Gastroesophageal sphincter (tissue), 4 donors: ENCODE measurements at regions not wholly inside any gene's neighbourhood (a gene's known extent, or its start where the extent isn't known, plus 50 kb on each side); places are given as distances from the start of the nearest gene placed in this dataset.
A peak's percentile ranks its signal among the peaks of the same experiment; 100 is the strongest.

Source experiments
- ATAC-seq: fragments of 150-250 bp; one replicate; pipeline ENCODE4 v1.9.1; 2016; ENCODE audit warnings: mild to moderate bottlenecking, moderate library complexity
- H3K27ac ChIP-seq, 4 donors: fragments of 200-600 bp; sonication (generic) in 3 of 4; 1 replicate in 3 of 4; 2 replicates in 1 of 4; pipeline ENCODE4 v1.5.1; 2016 to 2019
- H3K27me3 ChIP-seq: fragments of 200-600 bp; sonication (generic); one replicate; pipeline ENCODE4 v1.5.1; 2019
- H3K36me3 ChIP-seq, 2 donors: fragments of 200-600 bp; sonication (generic); one replicate each; pipeline ENCODE4 v1.5.1; 2019; ENCODE audit warnings: control low read depth in 1 of 2
- H3K4me1 ChIP-seq, 3 donors: fragments of 200-600 bp; sonication (generic); 1 replicate in 2 of 3; 2 replicates in 1 of 3; pipeline ENCODE4 v1.5.1; 2016 to 2019; ENCODE audit warnings: control low read depth in 2 of 3
- H3K4me3 ChIP-seq, 2 donors: fragments of 200-600 bp; sonication (generic); one replicate each; pipeline ENCODE4 v1.5.1; 2019; ENCODE audit warnings: mild to moderate bottlenecking in 1 of 2, moderate library complexity in 1 of 2
- H3K9me3 ChIP-seq, 3 donors: fragments of 200-600 bp; sonication (generic); one replicate each; pipeline ENCODE4 v1.5.1; 2017 to 2019; ENCODE audit warnings: control low read depth in 2 of 3
- EP300 ChIP-seq: sonication (generic); formaldehyde crosslinking; IDR thresholded peaks from one replicate; pipeline ENCODE4 v1.6.1; 2017; ENCODE audit warnings: antibody characterized with exemption, mild to moderate bottlenecking
- POLR2A ChIP-seq, 2 donors: fragments of 450-650 bp; IDR thresholded peaks; one replicate each; pipeline ENCODE4 v1.6.1; 2017; ENCODE audit warnings: antibody characterized with exemption in 2 of 2, mild to moderate bottlenecking in 2 of 2, moderate library complexity in 1 of 2
- POLR2AphosphoS5 ChIP-seq: sonication (generic); formaldehyde crosslinking; IDR thresholded peaks from one replicate; pipeline ENCODE4 v1.6.1; 2017; ENCODE audit warnings: antibody characterized with exemption
- WGBS, 2 donors: methylation state at CpG; one replicate each; pipeline ENCODE4 v1.1.5; 2018; ENCODE audit warnings: low coverage in 1 of 2; 5-methylcytosine and 5-hydroxymethylcytosine counted together
- TF ChIP-seq, protein P1 (sequence below), 4 experiments: fragments of 200-600 bp in 2 of 4; fragments of 450-650 bp in 2 of 4; sonication (generic) in 1 of 4; IDR thresholded peaks; one replicate each; pipeline ENCODE4 v1.5.1; 2017 to 2019; ENCODE audit warnings: antibody characterized with exemption in 4 of 4, mild to moderate bottlenecking in 2 of 4, moderate library complexity in 2 of 4

GRCh38 chr3:194254040-194254439 lies 97.1 kb downstream of the CPN2 start:
- TF ChIP-seq POLR2A (IDR thresholded peaks at IDR 0.05) = no peak
- TF ChIP-seq EP300 = no peak
- TF ChIP-seq POLR2AphosphoS5 = no peak
- TF ChIP-seq, protein P1, sequence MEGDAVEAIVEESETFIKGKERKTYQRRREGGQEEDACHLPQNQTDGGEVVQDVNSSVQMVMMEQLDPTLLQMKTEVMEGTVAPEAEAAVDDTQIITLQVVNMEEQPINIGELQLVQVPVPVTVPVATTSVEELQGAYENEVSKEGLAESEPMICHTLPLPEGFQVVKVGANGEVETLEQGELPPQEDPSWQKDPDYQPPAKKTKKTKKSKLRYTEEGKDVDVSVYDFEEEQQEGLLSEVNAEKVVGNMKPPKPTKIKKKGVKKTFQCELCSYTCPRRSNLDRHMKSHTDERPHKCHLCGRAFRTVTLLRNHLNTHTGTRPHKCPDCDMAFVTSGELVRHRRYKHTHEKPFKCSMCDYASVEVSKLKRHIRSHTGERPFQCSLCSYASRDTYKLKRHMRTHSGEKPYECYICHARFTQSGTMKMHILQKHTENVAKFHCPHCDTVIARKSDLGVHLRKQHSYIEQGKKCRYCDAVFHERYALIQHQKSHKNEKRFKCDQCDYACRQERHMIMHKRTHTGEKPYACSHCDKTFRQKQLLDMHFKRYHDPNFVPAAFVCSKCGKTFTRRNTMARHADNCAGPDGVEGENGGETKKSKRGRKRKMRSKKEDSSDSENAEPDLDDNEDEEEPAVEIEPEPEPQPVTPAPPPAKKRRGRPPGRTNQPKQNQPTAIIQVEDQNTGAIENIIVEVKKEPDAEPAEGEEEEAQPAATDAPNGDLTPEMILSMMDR (IDR thresholded peaks at IDR 0.05) = no peak
- WGBS, 2 donors = 84 to 98% methylated on average over 5 of the region's 7 CpGs
- Histone ChIP-seq H3K4me1 (peaks cover 0 to 25% (median 18%) of the 10 kb centered on the region in 3 donors), H3K9me3 (peaks cover 0 to 6% (median 0%) of the 10 kb centered on the region in 3 donors), H3K36me3 (no peaks in the 10 kb centered on the region), H3K4me3 (no peak overlapping the region), H3K27ac (no peak overlapping the region), H3K27me3 (no peaks in the 10 kb centered on the region)
- no peak for ATAC-seq

GRCh38 chr3:194255252-194256039 lies 95.7 kb downstream of the CPN2 start:
- no peak overlapping the region for H3K4me3 ChIP-seq
- 0 to 60% methylated on average over 1 to 11 of the region's 19 CpGs for WGBS, 2 donors
- peak; percentile 81 for ATAC-seq
- peaks cover 0 to 11% (median 7%) of the 10 kb centered on the region in 3 donors for H3K4me1 ChIP-seq
- H3K36me3 ChIP-seq = no peaks in the 10 kb centered on the region
- TF ChIP-seq, protein P1 (IDR thresholded peaks at IDR 0.05) = peak in 1 of 4 experiments; percentile 7
- no peak for TF ChIP-seq EP300
- TF ChIP-seq POLR2AphosphoS5 = peak; percentile 26
- peaks cover 0 to 6% (median 0%) of the 10 kb centered on the region in 3 donors for H3K9me3 ChIP-seq
- no peaks in the 10 kb centered on the region for H3K27me3 ChIP-seq
- H3K27ac ChIP-seq = peak overlapping the region in 3 of 4 donors; percentile 15 to 31 (median 17)

- WGBS, 2 donors = 85 to 100% methylated on average over 2 to 4 of the region's 12 CpGs
- H3K27ac ChIP-seq = peak overlapping the region in 3 of 4 donors; percentile 15 to 31 (median 17)
- no peaks in the 10 kb centered on the region for H3K36me3 ChIP-seq
- TF ChIP-seq, protein P1 (IDR thresholded peaks at IDR 0.05) = no peak
- no peak for TF ChIP-seq POLR2AphosphoS5
- H3K4me1 ChIP-seq = peaks cover 0 to 2% (median 0%) of the 10 kb centered on the region in 3 donors
- H3K9me3 ChIP-seq = peaks cover 0 to 6% (median 0%) of the 10 kb centered on the region in 3 donors
- no peaks in the 10 kb centered on the region for H3K27me3 ChIP-seq
- ATAC-seq = no peak
- no peak overlapping the region for H3K4me3 ChIP-seq
Measured at GRCh38 chr3:194256040-194256945, 94.8 kb downstream of the CPN2 start.

- H3K4me1 ChIP-seq = no peaks in the 10 kb centered on the region
- no peaks in the 10 kb centered on the region for H3K36me3 ChIP-seq
- no peak for TF ChIP-seq POLR2AphosphoS5
- no peak for TF ChIP-seq EP300
- no peak for TF ChIP-seq POLR2A (IDR thresholded peaks at IDR 0.05)
- TF ChIP-seq, protein P1 (IDR thresholded peaks at IDR 0.05) = no peak
- H3K27ac ChIP-seq = no peak overlapping the region
- 100% methylated on average over 4 of the region's 8 CpGs; no CpG with 5 or more reads in 1 of the 2 donors for WGBS, 2 donors
- H3K9me3 ChIP-seq = peaks cover 0 to 6% (median 0%) of the 10 kb centered on the region in 3 donors
- no peaks in the 10 kb centered on the region for H3K27me3 ChIP-seq
- no peak overlapping the region for H3K4me3 ChIP-seq
- ATAC-seq = no peak
Measured at GRCh38 chr3:194257151-194257621, 93.9 kb downstream of the CPN2 start.
